Adipocyte (in vitro differentiated cells): ENCODE measurements at regions not wholly inside any gene's neighbourhood (a gene's known extent, or its start where the extent isn't known, plus 50 kb on each side); places are given as distances from the start of the nearest gene placed in this dataset.

Experiments used
- DNase-seq: peaks from one replicate; pipeline ENCODE4 v3.0.0-alpha.2; 2015; ENCODE audit warnings: low read depth
- H3K27me3 ChIP-seq: replicated peaks from 2 replicates; pipeline ENCODE4 v1.7.0; 2013; ENCODE audit warnings: mild to moderate bottlenecking, low read length, moderate library complexity; ENCODE audit not compliant: control insufficient read depth, insufficient read depth
- H3K36me3 ChIP-seq: 2 replicates; pipeline ENCODE4 v1.7.0; 2013; ENCODE audit warnings: low read length, mild to moderate bottlenecking, moderate library complexity; ENCODE audit not compliant: control insufficient read depth, insufficient read depth, severe bottlenecking
- H3K4me1 ChIP-seq: 2 replicates; pipeline ENCODE4 v1.7.0; 2013; ENCODE audit warnings: mild to moderate bottlenecking, low read length, moderate library complexity; ENCODE audit not compliant: control insufficient read depth, insufficient read depth
- H3K4me3 ChIP-seq: 2 replicates; pipeline ENCODE4 v1.7.0; 2013; ENCODE audit warnings: mild to moderate bottlenecking, low read length, moderate library complexity
- H3K9ac ChIP-seq: 2 replicates; pipeline ENCODE4 v1.7.0; 2013; ENCODE audit warnings: mild to moderate bottlenecking, low read length, moderate library complexity
- H3K9me3 ChIP-seq: 2 replicates; pipeline ENCODE4 v1.7.0; 2013; ENCODE audit warnings: mild to moderate bottlenecking, low read length, moderate library complexity; ENCODE audit not compliant: control insufficient read depth

GRCh38 chr3:117084277-117084676 lies 374.7 kb downstream of the TUSC7 start:
- Histone ChIP-seq H3K4me3 (no peak overlapping the region), H3K4me1 (no peaks in the 10 kb centered on the region), H3K27me3 (no peaks in the 10 kb centered on the region), H3K36me3 (no peaks in the 10 kb centered on the region), H3K9ac (no peak overlapping the region), H3K9me3 (no peaks in the 10 kb centered on the region)
- no peak for DNase-seq

DNA sequence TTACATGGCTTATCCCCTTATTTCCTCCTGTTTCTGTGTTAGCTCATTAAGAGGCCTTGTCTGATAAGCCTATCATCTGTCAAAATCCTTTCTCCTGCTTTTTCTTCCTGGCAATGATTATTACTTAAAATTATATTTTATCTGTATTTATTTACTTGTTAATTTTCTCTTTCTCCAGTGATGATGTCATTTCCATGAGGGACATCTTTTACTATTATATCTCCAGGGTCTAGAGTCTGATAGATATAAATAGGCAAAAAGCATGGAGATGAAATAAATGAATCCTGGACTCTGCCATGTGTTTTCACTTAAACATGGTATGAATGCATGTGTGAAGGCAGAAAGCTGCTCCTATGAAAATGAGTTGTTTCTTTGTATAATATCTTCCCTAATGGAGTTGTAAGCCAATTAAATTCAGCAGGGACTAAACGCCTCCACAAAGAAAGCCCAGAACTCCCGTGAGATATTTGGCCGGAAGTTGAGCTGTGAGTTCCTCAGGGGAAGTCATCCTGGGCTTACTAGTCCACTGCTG lies 375.2 kb downstream of the TUSC7 start:
- H3K4me1 ChIP-seq = no peaks in the 10 kb centered on the region
- H3K36me3 ChIP-seq = no peaks in the 10 kb centered on the region
- H3K27me3 ChIP-seq = no peaks in the 10 kb centered on the region
- H3K4me3 ChIP-seq = no peak overlapping the region
- H3K9ac ChIP-seq = peak overlapping the region; percentile 21
- no peaks in the 10 kb centered on the region for H3K9me3 ChIP-seq
- DNase-seq = peak; percentile 27

- DNase-seq = no peak
- H3K27me3 ChIP-seq = no peaks in the 10 kb centered on the region
- H3K9me3 ChIP-seq = no peaks in the 10 kb centered on the region
- no peaks in the 10 kb centered on the region for H3K36me3 ChIP-seq
- H3K9ac ChIP-seq = no peak overlapping the region
- no peaks in the 10 kb centered on the region for H3K4me1 ChIP-seq
- H3K4me3 ChIP-seq = no peak overlapping the region
Measured at GRCh38 chr3:117091676-117092075, 382.1 kb downstream of the TUSC7 start.

GRCh38 chr3:117096549-117096948 lies 387.0 kb downstream of the TUSC7 start:
- Histone ChIP-seq H3K4me1 (no peaks in the 10 kb centered on the region), H3K27me3 (no peaks in the 10 kb centered on the region), H3K36me3 (no peaks in the 10 kb centered on the region), H3K4me3 (no peak overlapping the region), H3K9me3 (peaks cover 7% of the 10 kb centered on the region), H3K9ac (no peak overlapping the region)
- no peak for DNase-seq

DNA sequence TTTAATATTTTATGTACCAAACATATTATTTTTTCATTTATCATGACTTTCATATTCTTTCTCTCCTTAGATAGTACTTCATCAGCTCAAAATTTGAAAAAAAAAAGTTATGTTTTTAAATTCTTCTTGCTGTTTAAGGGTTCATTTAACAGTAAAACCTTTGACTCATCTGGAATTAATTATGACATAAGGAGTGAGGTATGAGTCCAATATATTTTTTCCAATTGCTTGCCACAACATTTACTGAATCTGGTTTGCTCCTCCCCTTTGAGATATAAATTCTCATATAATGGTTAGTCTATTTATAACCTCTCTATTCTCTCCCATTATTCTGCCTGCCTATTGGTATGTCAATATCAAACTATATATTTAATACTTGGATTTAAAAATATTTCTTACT lies 387.8 kb downstream of the TUSC7 start:
- Histone ChIP-seq H3K9me3 (peaks cover 7% of the 10 kb centered on the region), H3K4me3 (no peak overlapping the region), H3K27me3 (no peaks in the 10 kb centered on the region), H3K4me1 (no peaks in the 10 kb centered on the region), H3K36me3 (no peaks in the 10 kb centered on the region), H3K9ac (no peak overlapping the region)
- no peak for DNase-seq

DNA sequence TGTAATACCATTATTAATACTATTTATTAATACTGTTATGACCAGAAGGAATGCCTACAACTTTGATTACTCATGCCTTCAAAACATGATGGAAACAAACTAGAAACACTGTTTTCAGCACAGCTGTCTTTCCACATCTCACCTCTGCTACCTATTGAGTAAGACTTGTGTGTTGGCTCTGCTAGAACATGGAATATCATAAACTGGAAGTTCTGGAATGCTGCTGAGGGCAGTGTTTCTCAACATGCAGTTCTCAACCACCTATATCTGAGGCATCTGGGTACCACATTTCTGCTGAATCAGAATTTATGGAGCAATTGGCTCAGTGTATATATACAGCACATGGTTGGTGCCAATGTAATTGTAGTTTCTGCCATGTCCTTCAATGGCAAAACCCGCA lies 392.1 kb downstream of the TUSC7 start:
- Histone ChIP-seq H3K36me3 (no peaks in the 10 kb centered on the region), H3K9me3 (peaks cover 7% of the 10 kb centered on the region), H3K9ac (no peak overlapping the region)

DNA sequence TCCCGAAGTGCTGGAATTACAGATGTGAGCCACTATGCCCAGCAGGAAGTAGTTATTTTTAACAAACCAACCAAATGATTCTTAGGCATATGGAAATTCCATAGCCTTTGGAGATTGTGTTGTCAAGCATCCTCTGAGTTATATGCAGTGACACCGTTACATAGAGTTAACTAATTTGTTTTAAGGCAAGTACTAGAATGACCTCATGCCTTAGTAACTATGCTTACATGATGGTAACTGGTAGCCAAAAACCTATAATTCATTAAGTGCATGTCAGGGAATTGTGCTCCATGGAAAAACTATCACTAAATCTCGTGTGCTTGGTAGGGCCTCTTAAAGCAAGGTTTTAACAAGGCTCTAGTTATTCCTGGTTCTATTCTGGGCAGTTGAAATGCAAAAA lies 392.8 kb downstream of the TUSC7 start:
- H3K36me3 ChIP-seq = no peaks in the 10 kb centered on the region
- no peak for DNase-seq

More for the DNA sequence above, 392.1 kb downstream of the TUSC7 start:
- DNase-seq = no peak
- Histone ChIP-seq H3K27me3 (no peaks in the 10 kb centered on the region), H3K4me1 (no peaks in the 10 kb centered on the region), H3K4me3 (no peak overlapping the region)

GRCh38 chr3:117103675-117104074 lies 394.1 kb downstream of the TUSC7 start:
- H3K4me3 ChIP-seq = no peak overlapping the region
- no peaks in the 10 kb centered on the region for H3K27me3 ChIP-seq
- DNase-seq = peak; percentile 42
- H3K9ac ChIP-seq = no peak overlapping the region
- no peaks in the 10 kb centered on the region for H3K36me3 ChIP-seq
- no peaks in the 10 kb centered on the region for H3K4me1 ChIP-seq
- H3K9me3 ChIP-seq = peaks cover under 1% of the 10 kb centered on the region

More for the DNA sequence above, 392.8 kb downstream of the TUSC7 start:
- H3K9me3 ChIP-seq = peaks cover 7% of the 10 kb centered on the region
- no peak overlapping the region for H3K4me3 ChIP-seq
- H3K4me1 ChIP-seq = no peaks in the 10 kb centered on the region
- no peak overlapping the region for H3K9ac ChIP-seq
- H3K27me3 ChIP-seq = no peaks in the 10 kb centered on the region

- Histone ChIP-seq H3K4me1 (no peaks in the 10 kb centered on the region), H3K27me3 (no peaks in the 10 kb centered on the region), H3K9ac (no peak overlapping the region), H3K36me3 (no peaks in the 10 kb centered on the region), H3K9me3 (no peaks in the 10 kb centered on the region), H3K4me3 (no peak overlapping the region)
- peak; percentile 78 for DNase-seq
Measured at GRCh38 chr3:117104381-117104780, 394.8 kb downstream of the TUSC7 start.

DNA sequence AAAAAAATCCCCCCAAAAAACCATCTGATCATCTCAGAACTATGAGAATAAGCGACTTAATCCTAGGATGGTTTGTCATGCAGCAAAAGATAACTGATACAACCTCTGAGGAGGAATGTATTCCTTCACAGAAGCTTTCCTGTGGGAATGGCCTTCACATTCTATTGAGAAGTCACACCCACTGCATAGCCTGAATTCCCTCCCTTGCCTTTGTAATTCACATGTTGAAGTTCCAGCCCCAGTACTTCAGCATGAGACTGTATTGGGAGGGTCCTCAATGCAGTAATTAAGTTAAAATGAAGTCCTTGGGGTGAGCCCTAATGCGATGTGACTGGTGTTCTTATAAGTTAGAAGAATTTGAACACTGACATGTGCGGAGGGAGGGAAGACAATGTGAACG lies 395.2 kb downstream of the TUSC7 start:
- no peak overlapping the region for H3K9ac ChIP-seq
- no peak overlapping the region for H3K4me3 ChIP-seq
- H3K9me3 ChIP-seq = no peaks in the 10 kb centered on the region
- no peaks in the 10 kb centered on the region for H3K4me1 ChIP-seq
- H3K36me3 ChIP-seq = no peaks in the 10 kb centered on the region
- peak; percentile 36 for DNase-seq
- H3K27me3 ChIP-seq = no peaks in the 10 kb centered on the region

DNA sequence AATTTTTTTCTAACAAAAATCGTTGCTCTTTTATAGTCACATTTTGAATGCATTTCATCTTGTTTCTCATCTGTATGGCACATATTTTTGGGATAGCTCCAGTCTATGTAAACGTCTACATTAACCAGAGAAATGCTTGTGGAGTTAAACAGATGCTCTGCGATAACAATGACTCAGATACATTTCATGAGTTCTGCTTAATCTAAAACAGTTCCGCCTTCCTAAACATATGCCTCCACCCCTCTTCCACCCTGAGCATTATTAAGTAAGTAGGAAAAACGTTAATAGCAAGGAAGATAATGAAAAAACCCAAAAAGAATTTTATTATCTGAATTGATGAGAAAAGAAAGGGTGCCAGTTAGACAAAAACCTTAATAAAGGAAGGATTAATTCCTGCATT lies 396.1 kb downstream of the TUSC7 start:
- Histone ChIP-seq H3K36me3 (no peaks in the 10 kb centered on the region), H3K4me3 (no peak overlapping the region), H3K9me3 (no peaks in the 10 kb centered on the region), H3K27me3 (no peaks in the 10 kb centered on the region), H3K9ac (no peak overlapping the region), H3K4me1 (no peaks in the 10 kb centered on the region)
- peak; percentile 82 for DNase-seq

- H3K4me3 ChIP-seq = no peak overlapping the region
- no peaks in the 10 kb centered on the region for H3K27me3 ChIP-seq
- no peaks in the 10 kb centered on the region for H3K9me3 ChIP-seq
- no peaks in the 10 kb centered on the region for H3K4me1 ChIP-seq
- DNase-seq = no peak
- no peaks in the 10 kb centered on the region for H3K36me3 ChIP-seq
- H3K9ac ChIP-seq = no peak overlapping the region
Measured at GRCh38 chr3:117106396-117106795, 396.8 kb downstream of the TUSC7 start.
